HG03354 (cell line): ENCODE measurements at regions not wholly inside any gene's neighbourhood (a gene's known extent, or its start where the extent isn't known, plus 50 kb on each side); places are given as distances from the start of the nearest gene placed in this dataset.
"Not testable (repeated sequence)": the region's sequence is repeated elsewhere in the genome, so short reads cannot be mapped to it uniquely, and the experiment has no call there.

Experiments
- ATAC-seq: cut with Tn5 transposase; IDR thresholded peaks from one replicate; pipeline ENCODE4 v1.9.1; 2021; ENCODE audit warnings: mild to moderate bottlenecking; ENCODE audit not compliant: unreplicated experiment, poor library complexity, severe bottlenecking

GRCh38 chr1:221992427-221992826 lies 250.5 kb upstream of the DUSP10 start:
- ATAC-seq: peak; percentile 53

GRCh38 chr1:221991221-221991620 lies 249.3 kb upstream of the DUSP10 start:
- ATAC-seq: no peak

- no peak for ATAC-seq
These were observed 247.9 kb upstream of the DUSP10 start for GRCh38 chr1:221989741-221990140.

- ATAC-seq: no peak
These were observed 246.9 kb upstream of the DUSP10 start for GRCh38 chr1:221988829-221989228.

- no peak for ATAC-seq
These were observed 246.1 kb upstream of the DUSP10 start for GRCh38 chr1:221987860-221988520.

- ATAC-seq: no peak
These were observed 241.6 kb upstream of the DUSP10 start for GRCh38 chr1:221983444-221983843.

GRCh38 chr1:221981461-221981860 lies 239.6 kb upstream of the DUSP10 start:
- ATAC-seq: no peak

- no peak for ATAC-seq
These were observed 237.6 kb upstream of the DUSP10 start for GRCh38 chr1:221979444-221980032.

GRCh38 chr1:221978631-221979334 lies 236.9 kb upstream of the DUSP10 start:
- not testable (repeated sequence) for ATAC-seq

GRCh38 chr1:221973787-221974186 lies 231.9 kb upstream of the DUSP10 start:
- not testable (repeated sequence) for ATAC-seq

GRCh38 chr1:221972276-221973235 lies 230.7 kb upstream of the DUSP10 start:
- ATAC-seq: no peak

- not testable (repeated sequence) for ATAC-seq
These were observed 229.1 kb upstream of the DUSP10 start for GRCh38 chr1:221971035-221971434.

GRCh38 chr1:221969298-221969858 lies 227.5 kb upstream of the DUSP10 start:
- ATAC-seq: not testable (repeated sequence)

GRCh38 chr1:221967538-221967937 lies 225.6 kb upstream of the DUSP10 start:
- not testable (repeated sequence) for ATAC-seq

- not testable (repeated sequence) for ATAC-seq
These were observed 225.0 kb upstream of the DUSP10 start for GRCh38 chr1:221966888-221967287.

- not testable (repeated sequence) for ATAC-seq
These were observed 224.0 kb upstream of the DUSP10 start for GRCh38 chr1:221965891-221966290.

GRCh38 chr1:221965252-221965651 lies 223.4 kb upstream of the DUSP10 start:
- no peak for ATAC-seq

- no peak for ATAC-seq
These were observed 221.9 kb upstream of the DUSP10 start for GRCh38 chr1:221963742-221964141.

GRCh38 chr1:221962385-221962784 lies 220.5 kb upstream of the DUSP10 start:
- ATAC-seq: no peak
